ENCODE measurements at regions not wholly inside any gene's neighbourhood (a gene's known extent, or its start where the extent isn't known, plus 50 kb on each side); places are given as distances from the start of the nearest gene placed in this dataset.
"Not testable (repeated sequence)": the region's sequence is repeated elsewhere in the genome, so short reads cannot be mapped to it uniquely, and the experiment has no call there.

DNA sequence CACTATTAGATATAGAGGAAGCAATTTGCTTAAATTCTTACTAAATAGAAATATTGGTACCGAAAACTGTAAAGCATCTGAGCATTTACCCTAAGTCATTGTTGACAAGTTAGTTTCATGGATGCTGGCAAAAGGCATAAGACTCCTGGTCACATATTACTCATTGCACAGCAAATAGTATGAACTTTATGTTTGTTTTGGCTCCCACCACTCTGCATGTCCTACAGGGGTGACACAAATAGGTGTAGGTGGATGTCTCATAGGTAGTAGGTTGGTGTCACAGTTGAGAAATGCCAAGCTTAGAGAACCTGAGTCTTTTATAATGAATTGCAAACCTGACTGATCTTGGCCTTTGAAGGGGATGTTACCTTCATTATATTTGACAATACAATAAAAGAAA lies 199.6 kb upstream of the SEMA3D start:
- Histone ChIP-seq H3K4me3 (ENCODE audit: low read depth in 1 of 2, low read length in 2 of 2) (no peak overlapping the region), H3K36me3 (ENCODE audit: control insufficient read depth in 1 of 2, insufficient read depth in 2 of 2, low read length in 2 of 2) (no peaks in the 10 kb centered on the region), H3K9me3 (ENCODE audit: control insufficient read depth in 1 of 2, low read length in 2 of 2) (no peaks in the 10 kb centered on the region), H3K27me3 (ENCODE audit: control insufficient read depth in 1 of 2, insufficient read depth in 2 of 2, low read length in 2 of 2) (no peaks in the 10 kb centered on the region), H3K4me1 (ENCODE audit: control insufficient read depth in 1 of 2, insufficient read depth in 2 of 2, low read length in 2 of 2) (no peaks in the 10 kb centered on the region), H3K9ac (ENCODE audit: low read depth in 1 of 2, low read length in 2 of 2) (no peak overlapping the region), H3K27ac (ENCODE audit: low read depth, low read length) (no peak overlapping the region)

- Histone ChIP-seq H3K9me3 (ENCODE audit: control insufficient read depth in 1 of 2, low read length in 2 of 2) (no peaks in the 10 kb centered on the region), H3K4me3 (ENCODE audit: low read depth in 1 of 2, low read length in 2 of 2) (no peak overlapping the region), H3K27me3 (ENCODE audit: control insufficient read depth in 1 of 2, insufficient read depth in 2 of 2, low read length in 2 of 2) (no peaks in the 10 kb centered on the region), H3K4me1 (ENCODE audit: control insufficient read depth in 1 of 2, insufficient read depth in 2 of 2, low read length in 2 of 2) (no peaks in the 10 kb centered on the region), H3K36me3 (ENCODE audit: control insufficient read depth in 1 of 2, insufficient read depth in 2 of 2, low read length in 2 of 2) (no peaks in the 10 kb centered on the region), H3K9ac (ENCODE audit: low read depth in 1 of 2, low read length in 2 of 2) (no peak overlapping the region), H3K27ac (ENCODE audit: low read depth, low read length) (no peak overlapping the region)
Observed at GRCh38 chr7:85384392-85384791, 197.5 kb upstream of the SEMA3D start.

DNA sequence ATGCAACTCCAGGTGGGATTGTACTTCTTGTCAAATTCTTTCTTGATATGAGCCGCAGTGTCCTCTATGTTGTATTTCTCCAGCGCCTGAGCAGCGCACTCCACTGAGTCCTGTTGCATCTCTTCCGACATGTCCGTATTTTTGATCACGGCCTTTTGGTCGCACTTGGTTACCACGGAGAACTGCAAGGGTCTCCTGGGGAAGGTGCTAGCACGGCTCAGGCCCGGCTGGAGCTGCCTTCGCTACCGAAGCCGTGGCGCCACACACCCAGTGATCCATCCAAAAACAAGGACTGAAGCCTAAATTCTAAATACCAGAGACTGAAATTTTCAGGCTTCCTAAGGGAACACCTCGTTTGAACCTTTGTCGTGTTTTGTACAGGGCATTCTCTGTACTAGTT lies 194.4 kb upstream of the SEMA3D start:
- no peaks in the 10 kb centered on the region for H3K9me3 ChIP-seq (ENCODE audit: control insufficient read depth in 1 of 2, low read length in 2 of 2)
- H3K36me3 ChIP-seq (ENCODE audit: control insufficient read depth in 1 of 2, insufficient read depth in 2 of 2, low read length in 2 of 2), result no peaks in the 10 kb centered on the region
- H3K27me3 ChIP-seq (ENCODE audit: control insufficient read depth in 1 of 2, insufficient read depth in 2 of 2, low read length in 2 of 2), result no peaks in the 10 kb centered on the region
- H3K27ac ChIP-seq (ENCODE audit: low read depth, low read length), result no peak overlapping the region
- H3K4me3 ChIP-seq (ENCODE audit: low read depth in 1 of 2, low read length in 2 of 2), result no peak overlapping the region
- no peak overlapping the region for H3K9ac ChIP-seq (ENCODE audit: low read depth in 1 of 2, low read length in 2 of 2)
- H3K4me1 ChIP-seq (ENCODE audit: control insufficient read depth in 1 of 2, insufficient read depth in 2 of 2, low read length in 2 of 2), result no peaks in the 10 kb centered on the region

DNA sequence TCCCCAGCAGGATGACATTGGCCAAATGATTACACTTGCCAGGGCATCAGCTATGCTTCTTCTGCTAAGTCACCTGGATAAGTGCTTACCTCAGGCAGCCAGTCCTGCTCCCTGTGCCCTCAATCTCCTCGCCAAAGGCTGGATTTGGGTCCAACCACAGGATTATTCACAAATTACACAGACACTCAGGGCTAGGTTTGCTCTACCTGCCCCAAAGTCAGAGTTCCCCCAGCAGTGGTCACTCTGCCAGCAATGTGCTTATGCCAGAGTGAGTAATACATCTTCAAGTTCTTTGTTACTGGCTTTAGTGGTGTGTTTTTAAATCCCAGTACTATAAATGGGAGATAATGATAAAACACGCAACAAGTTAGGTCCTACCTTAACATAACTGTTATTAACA lies 189.7 kb upstream of the SEMA3D start:
- H3K27me3 ChIP-seq (ENCODE audit: control insufficient read depth in 1 of 2, insufficient read depth in 2 of 2, low read length in 2 of 2), result no peaks in the 10 kb centered on the region
- H3K9me3 ChIP-seq (ENCODE audit: control insufficient read depth in 1 of 2, low read length in 2 of 2), result no peaks in the 10 kb centered on the region

GRCh38 chr7:85356916-85357315 lies 170.1 kb upstream of the SEMA3D start:
- Histone ChIP-seq H3K4me1 (ENCODE audit: control insufficient read depth in 1 of 2, insufficient read depth in 2 of 2, low read length in 2 of 2) (no peaks in the 10 kb centered on the region), H3K9me3 (ENCODE audit: control insufficient read depth in 1 of 2, low read length in 2 of 2) (no peaks in the 10 kb centered on the region), H3K27me3 (ENCODE audit: control insufficient read depth in 1 of 2, insufficient read depth in 2 of 2, low read length in 2 of 2) (no peaks in the 10 kb centered on the region), H3K27ac (ENCODE audit: low read depth, low read length) (no peak overlapping the region), H3K9ac (ENCODE audit: low read depth in 1 of 2, low read length in 2 of 2) (no peak overlapping the region), H3K36me3 (ENCODE audit: control insufficient read depth in 1 of 2, insufficient read depth in 2 of 2, low read length in 2 of 2) (no peaks in the 10 kb centered on the region), H3K4me3 (ENCODE audit: low read depth in 1 of 2, low read length in 2 of 2) (no peak overlapping the region)

More for the DNA sequence above, 189.7 kb upstream of the SEMA3D start:
- Histone ChIP-seq H3K4me3 (ENCODE audit: low read depth in 1 of 2, low read length in 2 of 2) (no peak overlapping the region), H3K9ac (ENCODE audit: low read depth in 1 of 2, low read length in 2 of 2) (no peak overlapping the region), H3K36me3 (ENCODE audit: control insufficient read depth in 1 of 2, insufficient read depth in 2 of 2, low read length in 2 of 2) (no peaks in the 10 kb centered on the region), H3K4me1 (ENCODE audit: control insufficient read depth in 1 of 2, insufficient read depth in 2 of 2, low read length in 2 of 2) (no peaks in the 10 kb centered on the region), H3K27ac (ENCODE audit: low read depth, low read length) (no peak overlapping the region)

DNA sequence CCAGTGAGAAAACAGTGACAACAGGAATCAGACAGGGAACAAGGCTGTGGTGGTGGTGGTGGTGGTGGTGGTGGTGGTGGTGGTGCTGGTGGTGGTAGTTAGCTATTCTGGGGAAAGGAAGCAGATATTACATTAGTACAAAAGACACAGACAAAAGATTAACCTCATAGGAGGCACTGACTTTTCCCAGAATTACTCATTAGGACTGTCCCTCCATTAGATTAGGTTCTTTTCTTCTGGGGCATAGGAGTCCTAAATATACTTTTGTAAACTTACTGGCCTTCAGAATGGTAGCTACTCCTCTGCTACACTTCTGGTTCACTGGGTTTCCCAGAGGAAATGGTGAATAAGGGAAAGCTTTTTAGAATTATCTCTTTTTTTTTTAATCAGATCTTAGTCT lies 156.6 kb upstream of the SEMA3D start:
- Histone ChIP-seq H3K4me3 (ENCODE audit: low read depth in 1 of 2, low read length in 2 of 2) (no peak overlapping the region), H3K27me3 (ENCODE audit: control insufficient read depth in 1 of 2, insufficient read depth in 2 of 2, low read length in 2 of 2) (no peaks in the 10 kb centered on the region), H3K9me3 (ENCODE audit: control insufficient read depth in 1 of 2, low read length in 2 of 2) (no peaks in the 10 kb centered on the region), H3K36me3 (ENCODE audit: control insufficient read depth in 1 of 2, insufficient read depth in 2 of 2, low read length in 2 of 2) (no peaks in the 10 kb centered on the region), H3K9ac (ENCODE audit: low read depth in 1 of 2, low read length in 2 of 2) (no peak overlapping the region), H3K27ac (ENCODE audit: low read depth, low read length) (no peak overlapping the region), H3K4me1 (ENCODE audit: control insufficient read depth in 1 of 2, insufficient read depth in 2 of 2, low read length in 2 of 2) (no peaks in the 10 kb centered on the region)

- Histone ChIP-seq H3K27ac (ENCODE audit: low read depth, low read length) (no peak overlapping the region), H3K4me3 (ENCODE audit: low read depth in 1 of 2, low read length in 2 of 2) (no peak overlapping the region), H3K4me1 (ENCODE audit: control insufficient read depth in 1 of 2, insufficient read depth in 2 of 2, low read length in 2 of 2) (no peaks in the 10 kb centered on the region), H3K27me3 (ENCODE audit: control insufficient read depth in 1 of 2, insufficient read depth in 2 of 2, low read length in 2 of 2) (no peaks in the 10 kb centered on the region), H3K9me3 (ENCODE audit: control insufficient read depth in 1 of 2, low read length in 2 of 2) (no peaks in the 10 kb centered on the region), H3K36me3 (ENCODE audit: control insufficient read depth in 1 of 2, insufficient read depth in 2 of 2, low read length in 2 of 2) (no peaks in the 10 kb centered on the region), H3K9ac (ENCODE audit: low read depth in 1 of 2, low read length in 2 of 2) (no peak overlapping the region)
Observed at GRCh38 chr7:85342781-85343180, 155.9 kb upstream of the SEMA3D start.

DNA sequence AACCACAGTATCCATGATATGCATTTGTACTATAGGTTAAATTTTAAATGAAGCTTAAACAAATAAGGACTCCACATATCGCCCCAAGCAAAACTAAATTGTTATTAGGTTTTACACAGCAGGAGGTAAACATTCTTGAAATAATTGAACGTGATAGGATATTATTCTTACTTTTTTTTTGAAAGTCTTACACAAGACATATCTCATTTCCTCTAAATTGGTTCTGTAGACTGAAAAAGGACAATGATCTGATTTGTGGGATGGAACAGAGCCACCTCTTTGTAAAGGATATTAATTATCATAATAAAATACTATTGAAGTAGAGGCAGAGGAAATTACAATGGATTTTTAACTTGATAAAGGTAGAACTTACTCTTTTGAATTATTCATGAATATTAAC lies 155.1 kb upstream of the SEMA3D start:
- Histone ChIP-seq H3K36me3 (ENCODE audit: control insufficient read depth in 1 of 2, insufficient read depth in 2 of 2, low read length in 2 of 2) (no peaks in the 10 kb centered on the region), H3K27ac (ENCODE audit: low read depth, low read length) (no peak overlapping the region), H3K4me1 (ENCODE audit: control insufficient read depth in 1 of 2, insufficient read depth in 2 of 2, low read length in 2 of 2) (no peaks in the 10 kb centered on the region), H3K4me3 (ENCODE audit: low read depth in 1 of 2, low read length in 2 of 2) (no peak overlapping the region), H3K9me3 (ENCODE audit: control insufficient read depth in 1 of 2, low read length in 2 of 2) (no peaks in the 10 kb centered on the region), H3K27me3 (ENCODE audit: control insufficient read depth in 1 of 2, insufficient read depth in 2 of 2, low read length in 2 of 2) (no peaks in the 10 kb centered on the region), H3K9ac (ENCODE audit: low read depth in 1 of 2, low read length in 2 of 2) (no peak overlapping the region)

- H3K9me3 ChIP-seq (ENCODE audit: control insufficient read depth in 1 of 2, low read length in 2 of 2), result no peaks in the 10 kb centered on the region
- H3K4me3 ChIP-seq (ENCODE audit: low read depth in 1 of 2, low read length in 2 of 2), result no peak overlapping the region
- H3K27ac ChIP-seq (ENCODE audit: low read depth, low read length), result no peak overlapping the region
Observed at GRCh38 chr7:85341121-85341520, 154.3 kb upstream of the SEMA3D start.

DNA sequence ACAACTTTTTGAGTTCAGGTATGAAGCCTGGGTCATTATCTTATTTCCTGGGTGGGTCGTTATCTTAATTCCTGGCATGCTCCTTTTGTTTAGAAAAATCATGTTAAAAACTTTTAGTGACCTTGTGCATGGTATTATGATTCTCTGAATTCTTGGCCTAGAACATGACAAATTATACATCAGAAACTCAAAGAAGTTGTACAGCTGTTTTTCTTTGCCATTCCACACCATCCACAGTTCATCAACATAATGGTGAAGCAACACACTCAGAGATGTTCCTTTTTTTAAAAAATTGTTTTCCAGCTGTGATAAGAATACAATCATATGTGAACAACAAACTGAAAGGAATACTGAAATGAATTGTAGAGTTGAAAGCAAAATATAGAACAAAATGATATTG lies 149.2 kb upstream of the SEMA3D start:
- no peaks in the 10 kb centered on the region for H3K36me3 ChIP-seq (ENCODE audit: control insufficient read depth in 1 of 2, insufficient read depth in 2 of 2, low read length in 2 of 2)
- no peak overlapping the region for H3K9ac ChIP-seq (ENCODE audit: low read depth in 1 of 2, low read length in 2 of 2)
- no peaks in the 10 kb centered on the region for H3K9me3 ChIP-seq (ENCODE audit: control insufficient read depth in 1 of 2, low read length in 2 of 2)
- no peak overlapping the region for H3K4me3 ChIP-seq (ENCODE audit: low read depth in 1 of 2, low read length in 2 of 2)
- H3K27me3 ChIP-seq (ENCODE audit: control insufficient read depth in 1 of 2, insufficient read depth in 2 of 2, low read length in 2 of 2), result no peaks in the 10 kb centered on the region
- no peak overlapping the region for H3K27ac ChIP-seq (ENCODE audit: low read depth, low read length)
- H3K4me1 ChIP-seq (ENCODE audit: control insufficient read depth in 1 of 2, insufficient read depth in 2 of 2, low read length in 2 of 2), result no peaks in the 10 kb centered on the region

More at GRCh38 chr7:85341121-85341520, 154.3 kb upstream of the SEMA3D start:
- no peaks in the 10 kb centered on the region for H3K36me3 ChIP-seq (ENCODE audit: control insufficient read depth in 1 of 2, insufficient read depth in 2 of 2, low read length in 2 of 2)
- H3K9ac ChIP-seq (ENCODE audit: low read depth in 1 of 2, low read length in 2 of 2), result no peak overlapping the region
- no peaks in the 10 kb centered on the region for H3K4me1 ChIP-seq (ENCODE audit: control insufficient read depth in 1 of 2, insufficient read depth in 2 of 2, low read length in 2 of 2)
- no peaks in the 10 kb centered on the region for H3K27me3 ChIP-seq (ENCODE audit: control insufficient read depth in 1 of 2, insufficient read depth in 2 of 2, low read length in 2 of 2)

GRCh38 chr7:85335113-85335512 lies 148.3 kb upstream of the SEMA3D start:
- H3K4me3 ChIP-seq (ENCODE audit: low read depth in 1 of 2, low read length in 2 of 2); H3K27ac ChIP-seq (ENCODE audit: low read depth, low read length); H3K36me3 ChIP-seq (ENCODE audit: control insufficient read depth in 1 of 2, insufficient read depth in 2 of 2, low read length in 2 of 2); H3K9me3 ChIP-seq (ENCODE audit: control insufficient read depth in 1 of 2, low read length in 2 of 2); H3K27me3 ChIP-seq (ENCODE audit: control insufficient read depth in 1 of 2, insufficient read depth in 2 of 2, low read length in 2 of 2); H3K4me1 ChIP-seq (ENCODE audit: control insufficient read depth in 1 of 2, insufficient read depth in 2 of 2, low read length in 2 of 2); H3K9ac ChIP-seq (ENCODE audit: low read depth in 1 of 2, low read length in 2 of 2): not testable (repeated sequence)

Measured in duodenal mucosa (tissue), 2 donors.